HG03159 (cell line): ENCODE measurements at regions not wholly inside any gene's neighbourhood (a gene's known extent, or its start where the extent isn't known, plus 50 kb on each side); places are given as distances from the start of the nearest gene placed in this dataset.
"Not testable (repeated sequence)": the region's sequence is repeated elsewhere in the genome, so short reads cannot be mapped to it uniquely, and the experiment has no call there.

ENCODE experiments used
- ATAC-seq: cut with Tn5 transposase; IDR thresholded peaks from one replicate; pipeline ENCODE4 v1.9.1; 2021; ENCODE audit warnings: mild to moderate bottlenecking, moderate library complexity; ENCODE audit not compliant: unreplicated experiment

GRCh38 chr4:13922873-13923645, 295.5 kb upstream of the BOD1L1 start:
- no peak for ATAC-seq

GRCh38 chr4:13924900-13925299, 297.4 kb upstream of the BOD1L1 start:
- not testable (repeated sequence) for ATAC-seq

- ATAC-seq: no peak
Observed at GRCh38 chr4:13928214-13928613, 300.7 kb upstream of the BOD1L1 start.

GRCh38 chr4:13930155-13930554, 302.6 kb upstream of the BOD1L1 start:
- ATAC-seq: no peak

- no peak for ATAC-seq
Observed at GRCh38 chr4:13933191-13933590, 305.7 kb upstream of the BOD1L1 start.

- ATAC-seq: no peak
Observed at GRCh38 chr4:13938299-13938698, 310.8 kb upstream of the BOD1L1 start.

- no peak for ATAC-seq
Observed at GRCh38 chr4:13940921-13941320, 313.4 kb upstream of the BOD1L1 start.

- no peak for ATAC-seq
Observed at GRCh38 chr4:13942977-13943376, 315.5 kb upstream of the BOD1L1 start.

GRCh38 chr4:13944095-13944511, 316.6 kb upstream of the BOD1L1 start:
- no peak for ATAC-seq

- ATAC-seq: no peak
Observed at GRCh38 chr4:13947921-13948320, 320.4 kb upstream of the BOD1L1 start.

GRCh38 chr4:13950491-13950890, 323.0 kb upstream of the BOD1L1 start:
- no peak for ATAC-seq

GRCh38 chr4:13953083-13953482, 325.6 kb upstream of the BOD1L1 start:
- ATAC-seq: no peak

- no peak for ATAC-seq
Observed at GRCh38 chr4:13955551-13955950, 328.0 kb upstream of the BOD1L1 start.

- no peak for ATAC-seq
Observed at GRCh38 chr4:13956947-13957346, 329.4 kb upstream of the BOD1L1 start.

GRCh38 chr4:13957871-13958270, 330.3 kb upstream of the BOD1L1 start:
- no peak for ATAC-seq

- no peak for ATAC-seq
Observed at GRCh38 chr4:13963601-13964000, 336.1 kb upstream of the BOD1L1 start.

- no peak for ATAC-seq
Observed at GRCh38 chr4:13966231-13967195, 339.0 kb upstream of the BOD1L1 start.

- ATAC-seq: no peak
Observed at GRCh38 chr4:13968723-13969122, 341.2 kb upstream of the BOD1L1 start.

- no peak for ATAC-seq
Observed at GRCh38 chr4:13970349-13970748, 342.8 kb upstream of the BOD1L1 start.

- ATAC-seq: no peak
Observed at GRCh38 chr4:13977746-13978145, 350.2 kb upstream of the BOD1L1 start.

GRCh38 chr4:13980317-13981310, 353.1 kb upstream of the BOD1L1 start:
- peak; percentile 64 for ATAC-seq
